ENCODE measurements at regions not wholly inside any gene's neighbourhood (a gene's known extent, or its start where the extent isn't known, plus 50 kb on each side); places are given as distances from the start of the nearest gene placed in this dataset.

GRCh38 chr12:126095748-126096510 lies 1030.7 kb downstream of the AACS start:
- ATAC-seq = no peak
- DNase-seq = no peak
- TF ChIP-seq, protein P1, sequence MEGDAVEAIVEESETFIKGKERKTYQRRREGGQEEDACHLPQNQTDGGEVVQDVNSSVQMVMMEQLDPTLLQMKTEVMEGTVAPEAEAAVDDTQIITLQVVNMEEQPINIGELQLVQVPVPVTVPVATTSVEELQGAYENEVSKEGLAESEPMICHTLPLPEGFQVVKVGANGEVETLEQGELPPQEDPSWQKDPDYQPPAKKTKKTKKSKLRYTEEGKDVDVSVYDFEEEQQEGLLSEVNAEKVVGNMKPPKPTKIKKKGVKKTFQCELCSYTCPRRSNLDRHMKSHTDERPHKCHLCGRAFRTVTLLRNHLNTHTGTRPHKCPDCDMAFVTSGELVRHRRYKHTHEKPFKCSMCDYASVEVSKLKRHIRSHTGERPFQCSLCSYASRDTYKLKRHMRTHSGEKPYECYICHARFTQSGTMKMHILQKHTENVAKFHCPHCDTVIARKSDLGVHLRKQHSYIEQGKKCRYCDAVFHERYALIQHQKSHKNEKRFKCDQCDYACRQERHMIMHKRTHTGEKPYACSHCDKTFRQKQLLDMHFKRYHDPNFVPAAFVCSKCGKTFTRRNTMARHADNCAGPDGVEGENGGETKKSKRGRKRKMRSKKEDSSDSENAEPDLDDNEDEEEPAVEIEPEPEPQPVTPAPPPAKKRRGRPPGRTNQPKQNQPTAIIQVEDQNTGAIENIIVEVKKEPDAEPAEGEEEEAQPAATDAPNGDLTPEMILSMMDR (IDR thresholded peaks at IDR 0.05) = no peak
- POLR2A ChIA-PET = no interaction called here
- Mint-ChIP-seq H3K27ac (no peak overlapping the region), H3K9me3 (peaks cover 8% of the 10 kb centered on the region), H3K27me3 (no peaks in the 10 kb centered on the region), H3K4me3 (no peak overlapping the region), H3K4me1 (ENCODE audit: low read depth) (no peaks in the 10 kb centered on the region), H3K36me3 (ENCODE audit: low read depth) (no peaks in the 10 kb centered on the region)
- intact Hi-C loops (cut with micrococcal nuclease) = no loop called here
- CTCF ChIA-PET = no interaction called here

DNA sequence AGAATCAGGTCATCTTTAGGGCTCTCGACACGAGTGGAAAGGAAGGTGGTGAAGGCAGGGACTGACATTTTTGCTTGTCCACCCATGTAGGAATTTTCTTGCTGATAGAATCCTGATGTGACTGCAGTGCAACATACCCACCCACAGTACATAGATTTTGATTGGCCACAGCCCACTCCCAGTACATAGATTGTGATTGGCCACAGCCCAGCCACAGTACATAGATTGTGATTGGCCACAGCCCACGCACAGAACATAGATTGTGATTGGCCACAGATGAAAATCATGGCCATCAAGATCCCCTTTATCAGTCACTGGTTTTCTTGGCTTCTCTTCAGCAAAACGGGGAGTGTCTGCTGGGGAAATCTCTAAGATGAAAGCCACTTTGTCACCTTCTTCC lies 1041.5 kb downstream of the AACS start:
- CTCF ChIA-PET = no interaction called here
- H3K4me3 Mint-ChIP-seq = no peak overlapping the region

GRCh38 chr12:126107659-126108058 lies 1042.4 kb downstream of the AACS start:
- ATAC-seq (no peak), DNase-seq (no peak)
- H3K4me1 Mint-ChIP-seq (ENCODE audit: low read depth) = no peaks in the 10 kb centered on the region
- ChIA-PET POLR2A (no interaction called here), CTCF (no interaction called here)
- H3K27me3 Mint-ChIP-seq = no peaks in the 10 kb centered on the region
- H3K27ac Mint-ChIP-seq = no peak overlapping the region
- H3K36me3 Mint-ChIP-seq (ENCODE audit: low read depth) = no peaks in the 10 kb centered on the region
- TF ChIP-seq, protein P1 (IDR thresholded peaks at IDR 0.05) = no peak
- peaks cover 1% of the 10 kb centered on the region for H3K9me3 Mint-ChIP-seq
- H3K4me3 Mint-ChIP-seq = no peak overlapping the region
- intact Hi-C loops (cut with micrococcal nuclease) = no loop called here

More for the DNA sequence above, 1041.5 kb downstream of the AACS start:
- Mint-ChIP-seq H3K27ac (no peak overlapping the region), H3K27me3 (no peaks in the 10 kb centered on the region), H3K4me1 (ENCODE audit: low read depth) (no peaks in the 10 kb centered on the region), H3K9me3 (peaks cover 1% of the 10 kb centered on the region), H3K36me3 (ENCODE audit: low read depth) (no peaks in the 10 kb centered on the region)
- DNase-seq = no peak
- POLR2A ChIA-PET = no interaction called here
- intact Hi-C loops (cut with micrococcal nuclease) = no loop called here
- TF ChIP-seq, protein P1 (IDR thresholded peaks at IDR 0.05) = no peak
- no peak for ATAC-seq

DNA sequence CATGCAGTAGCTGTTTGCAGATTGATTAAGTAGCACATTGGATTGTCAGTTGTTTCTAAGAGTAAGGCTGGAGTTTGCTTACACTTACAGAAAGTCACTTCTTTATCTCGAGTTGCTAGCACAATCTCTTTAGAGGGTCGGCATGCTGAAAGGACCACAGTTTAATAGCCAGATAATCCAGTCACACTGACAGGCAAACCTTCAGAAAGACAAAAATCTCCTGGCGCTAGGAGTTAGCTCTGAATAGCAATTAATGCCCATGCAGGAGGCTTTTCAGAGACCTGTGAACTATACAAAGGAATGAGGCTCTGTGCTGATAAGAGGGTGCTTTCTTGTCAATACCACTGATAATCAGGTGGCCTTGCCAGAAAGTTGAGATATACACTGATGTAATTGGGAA lies 1043.0 kb downstream of the AACS start:
- H3K36me3 Mint-ChIP-seq (ENCODE audit: low read depth) = no peaks in the 10 kb centered on the region
- H3K27me3 Mint-ChIP-seq = no peaks in the 10 kb centered on the region
- H3K9me3 Mint-ChIP-seq = peaks cover 1% of the 10 kb centered on the region
- no peak overlapping the region for H3K27ac Mint-ChIP-seq
- no peaks in the 10 kb centered on the region for H3K4me1 Mint-ChIP-seq (ENCODE audit: low read depth)
- ChIA-PET CTCF (no interaction called here), POLR2A (no interaction called here)
- DNase-seq = no peak
- intact Hi-C loops (cut with micrococcal nuclease) = no loop called here
- ATAC-seq = no peak
- no peak overlapping the region for H3K4me3 Mint-ChIP-seq
- TF ChIP-seq, protein P1 (IDR thresholded peaks at IDR 0.05) = no peak

- no peaks in the 10 kb centered on the region for H3K4me1 Mint-ChIP-seq (ENCODE audit: low read depth)
- POLR2A ChIA-PET = no interaction called here
Observed at GRCh38 chr12:126112141-126112540, 1046.9 kb downstream of the AACS start.

More at GRCh38 chr12:126112141-126112540, 1046.9 kb downstream of the AACS start:
- H3K4me3 Mint-ChIP-seq = no peak overlapping the region
- CTCF ChIA-PET = no interaction called here
- intact Hi-C loops (cut with micrococcal nuclease) = no loop called here
- H3K27me3 Mint-ChIP-seq = no peaks in the 10 kb centered on the region
- TF ChIP-seq, protein P1 (IDR thresholded peaks at IDR 0.05) = no peak
- H3K27ac Mint-ChIP-seq = no peak overlapping the region
- ATAC-seq = no peak
- no peak for DNase-seq
- no peaks in the 10 kb centered on the region for H3K36me3 Mint-ChIP-seq (ENCODE audit: low read depth)
- H3K9me3 Mint-ChIP-seq = peaks cover 1% of the 10 kb centered on the region
